Nephron progenitor cell (in vitro differentiated cells): ENCODE measurements at regions not wholly inside any gene's neighbourhood (a gene's known extent, or its start where the extent isn't known, plus 50 kb on each side); places are given as distances from the start of the nearest gene placed in this dataset.

ENCODE experiments used
- DNase-seq: peaks from one replicate; pipeline ENCODE4 v3.0.0; 2021
- H3K27ac Mint-ChIP-seq: 2 replicates; pipeline ENCODE4 v1.8.0; 2021; ENCODE audit warnings: mild to moderate bottlenecking, moderate library complexity, mixed read lengths
- H3K27me3 Mint-ChIP-seq: 2 replicates; pipeline ENCODE4 v1.8.0; 2021; ENCODE audit warnings: mild to moderate bottlenecking, low read depth, mixed read lengths; ENCODE audit not compliant: poor library complexity
- H3K36me3 Mint-ChIP-seq: 2 replicates; pipeline ENCODE4 v1.8.0; 2021; ENCODE audit warnings: low read depth, mixed read lengths
- H3K4me1 Mint-ChIP-seq: 2 replicates; pipeline ENCODE4 v1.8.0; 2021; ENCODE audit warnings: mixed read lengths
- H3K4me3 Mint-ChIP-seq: 2 replicates; pipeline ENCODE4 v1.8.0; 2021; ENCODE audit warnings: mild to moderate bottlenecking, moderate library complexity, mixed read lengths
- H3K9me3 Mint-ChIP-seq: 2 replicates; pipeline ENCODE4 v1.8.0; 2021; ENCODE audit warnings: mild to moderate bottlenecking, moderate library complexity, mixed read lengths
- TF ChIP-seq, protein P1 (sequence below): fragments of 200-600 bp; sonication (generic); IDR thresholded peaks from 2 replicates; pipeline ENCODE4 v1.5.0; 2021; ENCODE audit warnings: antibody characterized with exemption

GRCh38 chr9:21729648-21730047, 72.8 kb upstream of the MTAP start:
- DNase-seq, result no peak
- TF ChIP-seq, protein P1, sequence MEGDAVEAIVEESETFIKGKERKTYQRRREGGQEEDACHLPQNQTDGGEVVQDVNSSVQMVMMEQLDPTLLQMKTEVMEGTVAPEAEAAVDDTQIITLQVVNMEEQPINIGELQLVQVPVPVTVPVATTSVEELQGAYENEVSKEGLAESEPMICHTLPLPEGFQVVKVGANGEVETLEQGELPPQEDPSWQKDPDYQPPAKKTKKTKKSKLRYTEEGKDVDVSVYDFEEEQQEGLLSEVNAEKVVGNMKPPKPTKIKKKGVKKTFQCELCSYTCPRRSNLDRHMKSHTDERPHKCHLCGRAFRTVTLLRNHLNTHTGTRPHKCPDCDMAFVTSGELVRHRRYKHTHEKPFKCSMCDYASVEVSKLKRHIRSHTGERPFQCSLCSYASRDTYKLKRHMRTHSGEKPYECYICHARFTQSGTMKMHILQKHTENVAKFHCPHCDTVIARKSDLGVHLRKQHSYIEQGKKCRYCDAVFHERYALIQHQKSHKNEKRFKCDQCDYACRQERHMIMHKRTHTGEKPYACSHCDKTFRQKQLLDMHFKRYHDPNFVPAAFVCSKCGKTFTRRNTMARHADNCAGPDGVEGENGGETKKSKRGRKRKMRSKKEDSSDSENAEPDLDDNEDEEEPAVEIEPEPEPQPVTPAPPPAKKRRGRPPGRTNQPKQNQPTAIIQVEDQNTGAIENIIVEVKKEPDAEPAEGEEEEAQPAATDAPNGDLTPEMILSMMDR, result no peak
- Mint-ChIP-seq H3K27me3 (peaks cover 21% of the 10 kb centered on the region), H3K9me3 (peaks cover 4% of the 10 kb centered on the region), H3K36me3 (no peaks in the 10 kb centered on the region), H3K4me3 (no peak overlapping the region), H3K27ac (no peak overlapping the region), H3K4me1 (no peaks in the 10 kb centered on the region)

GRCh38 chr9:21730899-21731298, 71.5 kb upstream of the MTAP start:
- Mint-ChIP-seq H3K36me3 (no peaks in the 10 kb centered on the region), H3K4me3 (no peak overlapping the region), H3K9me3 (peaks cover 15% of the 10 kb centered on the region), H3K4me1 (no peaks in the 10 kb centered on the region), H3K27me3 (peaks cover 22% of the 10 kb centered on the region), H3K27ac (no peak overlapping the region)
- no peak for DNase-seq
- TF ChIP-seq, protein P1, result no peak

- no peaks in the 10 kb centered on the region for H3K36me3 Mint-ChIP-seq
- DNase-seq, result no peak
- H3K4me1 Mint-ChIP-seq, result peaks cover under 1% of the 10 kb centered on the region
- TF ChIP-seq, protein P1, result no peak
- no peak overlapping the region for H3K4me3 Mint-ChIP-seq
- no peak overlapping the region for H3K27ac Mint-ChIP-seq
- H3K9me3 Mint-ChIP-seq, result peaks cover 7% of the 10 kb centered on the region
- H3K27me3 Mint-ChIP-seq, result peaks cover 56% of the 10 kb centered on the region
These were observed 61.3 kb upstream of the MTAP start for GRCh38 chr9:21741151-21741550.

- Mint-ChIP-seq H3K36me3 (no peaks in the 10 kb centered on the region), H3K4me1 (peaks cover 8% of the 10 kb centered on the region), H3K4me3 (no peak overlapping the region), H3K27me3 (peaks cover 70% of the 10 kb centered on the region), H3K27ac (no peak overlapping the region), H3K9me3 (no peaks in the 10 kb centered on the region)
- DNase-seq, result no peak
- TF ChIP-seq, protein P1, result no peak
These were observed 58.1 kb upstream of the MTAP start for GRCh38 chr9:21744320-21744719.

DNA sequence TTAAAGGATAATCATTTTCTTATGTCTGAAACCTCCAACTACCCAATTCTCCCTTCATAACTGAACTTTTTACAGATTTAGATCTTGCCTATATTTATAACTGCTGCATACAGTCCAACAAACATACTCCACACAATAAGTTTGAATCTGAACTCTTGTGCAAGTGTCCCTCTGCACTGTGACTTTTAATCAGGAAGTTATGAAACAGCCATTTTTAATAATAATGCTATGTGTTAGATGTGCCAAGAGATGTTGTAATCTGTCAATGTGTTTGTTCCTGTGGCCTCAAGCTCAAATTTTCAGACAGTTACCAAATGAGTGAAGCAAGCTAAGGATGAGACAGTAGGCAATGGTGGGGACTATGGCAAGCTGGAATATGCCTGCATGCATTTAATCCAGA, 57.6 kb upstream of the MTAP start:
- Mint-ChIP-seq H3K27me3 (peaks cover 70% of the 10 kb centered on the region), H3K27ac (no peak overlapping the region), H3K4me1 (peaks cover 8% of the 10 kb centered on the region), H3K36me3 (no peaks in the 10 kb centered on the region), H3K4me3 (no peak overlapping the region), H3K9me3 (no peaks in the 10 kb centered on the region)
- TF ChIP-seq, protein P1, result no peak
- no peak for DNase-seq

DNA sequence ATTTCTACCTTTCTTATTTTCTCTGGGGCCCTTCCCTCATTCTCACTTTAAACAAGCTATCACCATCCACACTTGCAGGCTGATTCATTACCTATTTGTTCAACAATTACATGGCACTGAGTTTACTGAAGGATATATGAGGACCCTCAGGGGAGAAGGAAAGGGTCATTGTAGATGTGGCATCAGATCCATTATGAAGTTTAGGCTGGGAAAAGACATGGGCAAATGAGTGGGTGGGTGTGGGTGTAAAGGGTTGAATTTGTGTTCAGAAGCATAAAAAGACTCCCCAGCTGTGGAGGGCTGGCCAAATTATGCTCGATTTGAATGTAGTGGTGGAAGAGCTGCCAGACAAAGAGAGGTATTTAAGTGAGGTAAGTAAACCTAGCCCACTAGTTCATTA, 55.9 kb upstream of the MTAP start:
- Mint-ChIP-seq H3K4me3 (no peak overlapping the region), H3K36me3 (no peaks in the 10 kb centered on the region), H3K27ac (no peak overlapping the region), H3K9me3 (no peaks in the 10 kb centered on the region), H3K4me1 (peaks cover 8% of the 10 kb centered on the region), H3K27me3 (peaks cover 59% of the 10 kb centered on the region)
- TF ChIP-seq, protein P1, result no peak
- DNase-seq, result no peak
